GM12872 (cell line): ENCODE measurements at regions not wholly inside any gene's neighbourhood (a gene's known extent, or its start where the extent isn't known, plus 50 kb on each side); places are given as distances from the start of the nearest gene placed in this dataset.

Source experiments
- TF ChIP-seq, protein P1 (sequence below): IDR thresholded peaks from 3 replicates; pipeline ENCODE4 v1.5.1; 2011; ENCODE audit warnings: low read depth, mild to moderate bottlenecking, low read length, moderate library complexity; ENCODE audit not compliant: insufficient read depth

DNA sequence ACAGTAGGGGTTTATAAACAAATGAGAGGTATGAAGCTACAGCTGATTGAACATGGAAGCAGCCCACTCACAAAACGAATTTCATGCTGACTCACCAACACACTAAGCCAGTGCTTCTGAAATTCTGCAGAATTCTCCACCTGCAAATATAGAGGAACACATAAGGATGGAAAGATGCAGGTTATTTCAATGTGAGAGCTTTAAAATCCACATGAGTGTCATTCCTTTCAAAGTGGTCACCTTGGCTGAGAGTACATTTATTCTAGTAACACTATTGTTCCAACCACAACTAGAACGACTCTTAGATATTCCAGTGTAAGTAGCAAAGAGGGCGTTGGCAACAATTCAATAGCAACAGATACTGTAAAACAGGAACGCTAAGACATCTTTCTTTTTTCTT lies 189.9 kb upstream of the TSC22D2 start:
- TF ChIP-seq, protein P1, sequence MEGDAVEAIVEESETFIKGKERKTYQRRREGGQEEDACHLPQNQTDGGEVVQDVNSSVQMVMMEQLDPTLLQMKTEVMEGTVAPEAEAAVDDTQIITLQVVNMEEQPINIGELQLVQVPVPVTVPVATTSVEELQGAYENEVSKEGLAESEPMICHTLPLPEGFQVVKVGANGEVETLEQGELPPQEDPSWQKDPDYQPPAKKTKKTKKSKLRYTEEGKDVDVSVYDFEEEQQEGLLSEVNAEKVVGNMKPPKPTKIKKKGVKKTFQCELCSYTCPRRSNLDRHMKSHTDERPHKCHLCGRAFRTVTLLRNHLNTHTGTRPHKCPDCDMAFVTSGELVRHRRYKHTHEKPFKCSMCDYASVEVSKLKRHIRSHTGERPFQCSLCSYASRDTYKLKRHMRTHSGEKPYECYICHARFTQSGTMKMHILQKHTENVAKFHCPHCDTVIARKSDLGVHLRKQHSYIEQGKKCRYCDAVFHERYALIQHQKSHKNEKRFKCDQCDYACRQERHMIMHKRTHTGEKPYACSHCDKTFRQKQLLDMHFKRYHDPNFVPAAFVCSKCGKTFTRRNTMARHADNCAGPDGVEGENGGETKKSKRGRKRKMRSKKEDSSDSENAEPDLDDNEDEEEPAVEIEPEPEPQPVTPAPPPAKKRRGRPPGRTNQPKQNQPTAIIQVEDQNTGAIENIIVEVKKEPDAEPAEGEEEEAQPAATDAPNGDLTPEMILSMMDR, result no peak

DNA sequence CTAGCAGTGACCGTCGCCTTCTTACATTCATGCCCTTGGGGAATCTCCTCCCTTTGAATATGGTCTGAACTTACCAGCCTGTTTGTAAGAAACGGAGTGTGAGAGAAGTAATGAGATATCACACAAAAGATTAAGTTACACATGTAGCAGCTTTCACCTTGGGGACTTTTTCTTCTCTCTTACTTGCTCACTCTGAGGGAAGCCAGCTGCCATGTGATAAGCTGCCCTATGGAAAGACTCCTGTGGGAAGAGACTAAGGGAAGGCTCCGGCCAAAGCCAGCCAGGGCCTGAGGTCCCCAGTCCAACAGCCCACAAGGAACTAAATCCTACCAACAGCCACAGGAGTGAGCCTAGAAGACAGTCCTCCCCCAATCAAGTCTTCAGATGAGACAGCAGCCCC lies 190.4 kb upstream of the TSC22D2 start:
- TF ChIP-seq, protein P1, result no peak

DNA sequence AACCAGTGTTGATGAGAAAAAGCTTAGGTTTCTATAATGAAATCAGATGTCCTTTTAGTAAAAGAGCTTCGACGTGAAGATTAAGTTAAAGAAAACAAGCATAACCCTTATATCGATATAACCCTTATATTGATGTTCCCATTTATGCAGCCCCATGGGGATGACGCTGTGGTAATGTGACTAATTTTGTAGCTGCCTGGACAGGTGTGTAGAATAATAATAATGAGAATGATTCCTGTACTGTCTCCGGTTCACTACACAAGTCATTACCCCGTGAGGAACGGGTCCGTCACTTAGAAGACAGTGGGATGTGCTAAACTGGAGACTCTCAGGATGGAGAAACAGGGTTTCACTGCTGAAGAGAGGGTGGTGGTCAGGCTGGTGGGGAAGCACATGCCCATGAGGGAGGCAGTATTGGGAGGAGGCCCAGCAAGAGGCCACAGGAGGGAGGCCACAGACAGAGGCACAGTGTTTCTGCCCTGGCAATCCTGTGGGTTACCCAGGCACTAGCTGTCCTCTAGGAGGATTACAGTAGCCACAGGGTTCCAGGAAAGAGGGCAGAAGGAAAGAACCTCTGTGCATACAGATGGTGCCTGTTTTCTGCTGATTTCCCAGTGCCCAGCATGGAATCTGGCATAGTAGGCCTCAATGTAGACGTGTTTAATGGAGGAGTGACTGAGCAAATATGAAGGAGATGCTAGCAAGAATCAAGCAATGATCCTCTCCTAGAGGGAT lies 191.1 kb upstream of the TSC22D2 start:
- TF ChIP-seq, protein P1, result no peak

DNA sequence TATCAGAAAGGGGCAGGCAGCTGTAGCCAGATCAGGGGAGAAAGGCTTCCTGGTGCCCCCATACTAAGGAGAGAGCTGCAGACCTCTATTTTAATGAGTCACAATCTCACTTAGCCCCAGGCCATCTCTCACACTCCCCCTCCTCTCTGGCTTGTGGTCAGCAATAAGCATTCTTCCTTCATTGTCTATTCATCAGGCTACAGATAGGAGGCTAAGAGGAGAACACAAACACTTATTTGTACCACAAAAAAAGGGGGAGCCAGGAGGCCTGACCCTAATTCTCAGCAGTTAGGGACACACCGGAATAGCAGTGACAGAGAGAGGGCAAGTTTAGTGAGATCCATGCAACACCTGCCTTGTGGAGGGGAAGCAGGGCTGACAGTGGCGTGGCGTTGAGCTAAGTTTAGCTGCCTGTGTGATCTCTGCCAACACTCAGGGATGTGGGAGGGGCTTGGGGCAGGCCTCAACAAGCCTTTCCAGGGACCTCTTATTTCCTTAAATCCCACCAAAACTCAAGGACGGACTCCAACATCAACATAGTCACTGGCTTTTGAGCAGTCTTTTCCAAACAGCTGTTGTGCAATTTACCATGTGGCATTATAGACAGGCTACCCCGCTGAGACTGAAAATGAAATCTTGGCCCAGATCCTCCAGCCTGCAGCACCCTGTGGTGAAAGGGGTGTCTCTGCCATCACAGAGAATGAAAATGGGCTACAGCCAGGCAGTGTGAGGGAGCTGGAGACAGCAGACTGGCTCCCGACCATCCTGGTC lies 191.9 kb upstream of the TSC22D2 start:
- TF ChIP-seq, protein P1, result no peak

GRCh38 chr3:150215616-150216015 lies 192.5 kb upstream of the TSC22D2 start:
- TF ChIP-seq, protein P1, result no peak

GRCh38 chr3:150213577-150213976 lies 194.5 kb upstream of the TSC22D2 start:
- TF ChIP-seq, protein P1, result no peak

- TF ChIP-seq, protein P1, result no peak
These were observed 197.5 kb upstream of the TSC22D2 start for GRCh38 chr3:150210461-150211110.
